Activated CD8-positive, alpha-beta memory T cell treated with anti-CD3 and anti-CD28 coated beads, Interleukin-2, amount 50 U/mL, for 4 hours (primary cell): ENCODE measurements at regions not wholly inside any gene's neighbourhood (a gene's known extent, or its start where the extent isn't known, plus 50 kb on each side); places are given as distances from the start of the nearest gene placed in this dataset.

Experiments
- DNase-seq: peaks from one replicate; pipeline ENCODE4 v3.0.0-alpha.2; 2020

DNA sequence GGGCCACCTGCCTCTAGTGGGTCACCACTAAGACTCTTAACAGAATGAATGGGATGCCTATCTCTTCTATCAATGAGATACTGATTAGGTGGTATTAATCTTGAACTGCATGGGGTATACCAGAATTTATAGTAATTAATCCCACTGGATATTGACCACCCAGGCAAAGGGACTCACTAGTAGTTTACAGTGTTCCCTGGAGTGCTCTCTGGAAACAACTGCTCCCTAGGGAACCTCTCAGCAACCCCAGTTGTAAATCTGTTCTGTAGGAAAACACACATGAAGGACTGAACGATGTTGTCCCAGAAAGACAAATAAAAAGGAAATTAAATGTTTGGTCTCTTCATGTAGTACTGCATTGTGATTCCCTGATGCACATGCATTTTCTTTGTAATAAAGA is 430.5 kb downstream of the HLX start:
- DNase-seq = no peak

DNA sequence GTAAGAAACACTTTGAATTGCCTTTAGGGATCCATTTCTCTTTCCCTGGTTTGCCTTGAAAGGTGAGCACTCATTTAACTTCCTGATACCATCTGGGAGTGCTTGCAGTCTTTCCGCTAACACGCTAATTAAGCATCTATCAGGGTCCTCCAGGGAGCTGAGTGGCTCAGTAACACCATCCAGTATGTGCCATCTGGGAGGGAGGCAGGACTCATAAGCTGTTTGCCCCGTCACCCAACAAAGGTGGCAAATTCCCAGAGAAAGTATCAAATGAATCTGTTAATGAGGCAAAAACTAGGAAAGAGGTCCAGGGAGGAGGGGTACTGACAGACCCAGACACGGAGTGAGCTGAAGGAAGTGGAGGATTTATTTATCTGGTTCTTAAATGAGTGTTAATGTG is 430.9 kb downstream of the HLX start:
- DNase-seq = no peak

DNA sequence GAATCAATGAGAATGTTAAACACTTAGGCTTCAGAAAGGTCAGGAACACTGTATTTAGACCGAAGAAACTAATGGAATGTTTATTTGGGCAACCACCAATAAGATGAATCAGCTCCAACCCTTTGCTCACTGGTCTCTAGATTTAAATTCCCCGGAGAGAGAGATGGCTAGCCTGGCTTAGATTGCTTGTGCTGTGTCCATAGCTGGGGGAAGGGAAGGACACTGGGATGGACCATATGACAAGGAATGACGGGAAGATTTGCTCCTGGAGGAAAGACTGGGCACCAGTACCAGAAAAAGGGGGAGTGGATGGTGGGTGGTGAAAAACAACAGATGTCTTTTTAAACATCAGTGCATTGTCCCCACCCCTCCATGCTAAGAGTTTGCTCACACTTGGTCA is 426.6 kb downstream of the DUSP10 start:
- DNase-seq = no peak

DNA sequence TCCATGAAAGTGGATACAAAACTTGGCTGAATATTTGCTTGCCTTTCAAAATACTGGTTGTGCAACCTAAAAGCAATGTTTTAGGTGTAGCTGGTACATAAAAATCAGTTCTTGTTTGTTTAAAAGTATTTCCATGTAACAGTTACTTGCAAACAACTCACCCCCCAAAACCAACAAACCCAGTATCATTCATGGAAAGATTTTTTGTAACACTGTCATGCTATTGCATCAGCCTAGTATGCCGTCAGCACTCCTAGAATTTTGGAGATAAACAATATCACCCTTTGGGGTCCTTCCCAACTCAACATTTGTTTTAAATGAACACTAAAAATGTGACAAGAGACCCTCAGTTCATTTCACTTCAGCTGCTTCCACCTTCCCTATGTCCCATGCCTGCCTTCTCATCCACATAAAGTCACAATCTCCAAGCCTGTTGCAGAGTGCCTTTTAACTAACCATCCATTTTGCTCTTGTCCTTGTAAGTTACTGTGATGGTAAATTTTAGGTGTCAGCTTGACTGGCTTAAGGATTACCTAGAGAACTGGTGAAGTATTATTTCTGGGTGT is 425.3 kb downstream of the DUSP10 start:
- DNase-seq = no peak

DNA sequence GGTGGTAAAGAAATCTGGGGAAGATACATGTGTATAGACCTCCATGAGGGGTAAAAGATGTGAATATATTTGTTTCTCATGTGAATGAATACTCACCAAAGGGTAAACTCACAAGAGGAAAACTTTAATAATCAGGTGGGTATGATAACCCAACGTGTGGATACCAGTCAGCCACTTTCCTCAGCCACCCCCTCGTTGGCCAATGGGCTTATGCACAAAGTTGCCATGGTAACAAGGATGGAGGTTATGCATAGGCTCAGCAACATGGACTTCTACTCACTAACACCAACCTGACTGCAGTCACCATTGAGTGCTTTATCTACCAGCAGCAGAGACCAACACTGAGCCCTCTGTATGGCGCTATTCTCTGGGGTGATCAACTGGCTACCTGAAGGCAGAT is 424.4 kb downstream of the DUSP10 start:
- no peak for DNase-seq

DNA sequence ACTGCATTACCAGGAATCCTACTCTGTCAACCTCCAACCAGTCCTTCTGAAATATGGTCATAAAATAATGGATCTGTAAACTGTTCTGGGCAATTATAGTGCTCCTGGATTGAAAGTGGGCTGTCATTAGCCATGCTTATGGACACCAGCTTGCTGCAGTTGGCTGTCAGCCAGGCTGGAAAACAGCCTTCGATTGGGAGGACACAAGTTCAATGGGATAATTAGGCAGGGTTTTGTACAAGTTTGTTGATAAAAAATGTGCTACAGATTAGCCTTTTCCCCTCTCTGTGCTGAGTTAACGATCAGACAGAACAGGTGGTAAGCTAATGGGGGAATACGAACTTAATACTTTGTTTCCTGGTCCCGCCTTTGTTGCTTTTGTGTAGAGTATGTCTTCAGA is 413.9 kb downstream of the DUSP10 start:
- no peak for DNase-seq

- DNase-seq = no peak
These were observed 413.5 kb downstream of the DUSP10 start for GRCh38 chr1:221328371-221328770.

DNA sequence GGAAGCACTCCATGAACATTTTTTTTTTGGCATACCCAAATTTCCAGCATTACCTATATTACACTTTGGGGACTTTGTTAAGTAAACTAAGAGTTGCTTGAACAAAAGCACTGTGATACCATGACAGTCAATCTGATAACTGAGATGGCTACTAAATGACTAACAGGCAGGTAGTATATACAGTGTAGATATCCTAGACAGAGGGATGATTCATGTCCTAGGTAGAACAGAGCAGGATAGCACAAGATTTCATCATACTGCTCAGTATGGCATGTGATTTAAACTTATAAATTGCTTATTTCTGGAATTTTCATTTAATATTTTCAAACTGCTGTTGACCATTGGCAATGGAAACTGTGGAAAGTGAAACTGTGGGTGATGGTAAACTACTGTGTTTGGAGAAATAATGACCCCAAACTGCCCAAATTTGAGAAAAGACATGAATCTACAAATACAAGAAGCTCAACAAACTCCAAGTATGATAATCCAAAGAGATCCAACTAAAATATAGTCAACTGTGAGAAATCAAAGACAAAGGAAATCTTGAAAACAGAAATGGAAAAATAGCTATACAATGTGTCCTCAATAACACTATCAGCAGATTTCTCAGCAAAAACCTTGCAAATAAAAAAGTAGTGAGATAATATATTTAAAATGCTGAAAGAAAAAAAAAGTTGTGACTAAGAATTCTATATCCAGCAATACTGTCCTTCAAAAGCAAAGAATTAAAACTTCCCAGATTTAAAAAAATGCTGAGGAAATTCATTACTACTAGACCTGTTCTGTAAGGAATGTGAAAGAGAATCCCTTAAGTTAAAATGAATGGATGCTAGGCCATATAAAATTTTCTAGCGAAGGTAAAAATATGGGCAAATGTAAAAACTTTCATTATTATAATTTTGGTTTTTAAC is 410.4 kb downstream of the DUSP10 start:
- no peak for DNase-seq

DNA sequence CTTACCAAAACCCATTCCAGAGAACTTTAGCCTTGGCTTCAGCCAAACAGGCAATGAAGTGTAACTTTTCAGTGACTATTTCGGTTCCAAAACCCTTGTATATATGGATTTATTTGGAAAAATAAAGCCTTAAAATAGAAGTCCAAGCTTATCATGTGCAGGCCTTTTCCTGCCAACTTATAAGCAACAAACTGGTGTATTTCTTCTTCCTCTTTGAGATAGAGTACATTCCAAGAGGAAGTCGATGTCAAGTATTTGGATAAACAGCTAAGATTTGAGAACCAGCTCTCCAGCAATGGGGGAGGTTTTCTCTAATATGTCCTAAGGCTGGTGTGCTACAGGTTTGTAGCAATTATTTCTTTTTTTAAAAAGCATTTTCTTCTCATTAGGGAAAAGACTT is 407.8 kb downstream of the DUSP10 start:
- no peak for DNase-seq

GRCh38 chr1:221335161-221336101 is 406.5 kb downstream of the DUSP10 start:
- no peak for DNase-seq

GRCh38 chr1:221336126-221336525 is 405.8 kb downstream of the DUSP10 start:
- no peak for DNase-seq

DNA sequence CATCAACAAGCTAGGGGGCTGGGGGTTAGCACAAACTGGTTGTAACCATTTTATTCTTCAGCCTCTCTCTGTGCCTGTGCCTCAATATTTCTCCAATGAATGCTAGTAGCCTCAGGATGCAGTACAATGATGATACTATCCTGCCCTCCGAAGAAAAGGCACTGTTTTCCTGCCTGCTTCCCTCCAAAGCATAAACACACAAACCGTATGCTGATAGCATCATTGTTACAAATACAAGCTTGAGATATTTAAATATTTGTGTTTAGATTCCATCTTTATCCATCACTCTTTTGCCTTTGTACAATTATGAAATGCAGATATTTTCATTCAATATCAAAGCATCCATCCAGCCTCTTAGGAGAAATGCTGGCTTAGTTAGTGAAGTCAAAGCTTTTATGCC is 404.8 kb downstream of the DUSP10 start:
- DNase-seq = no peak

DNA sequence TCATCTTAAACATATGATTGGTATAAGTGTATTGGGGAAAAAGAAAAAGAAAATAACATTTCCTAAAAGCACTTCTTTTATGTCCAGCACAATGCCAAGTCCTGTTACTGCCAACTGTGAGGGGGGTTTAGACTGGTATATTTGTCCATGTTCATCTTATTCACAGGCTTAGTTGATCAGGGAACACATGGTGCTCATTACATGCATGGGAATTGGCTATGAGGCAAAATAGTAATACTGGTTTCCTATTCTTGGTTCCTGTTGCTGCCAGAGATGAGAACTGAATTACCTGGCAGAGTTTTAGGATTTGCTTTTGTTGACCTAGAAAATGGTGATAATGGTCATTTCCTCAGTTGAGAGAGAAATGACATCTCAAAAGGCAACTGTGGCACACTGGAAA is 398.8 kb downstream of the DUSP10 start:
- DNase-seq = no peak

- no peak for DNase-seq
These were observed 398.3 kb downstream of the DUSP10 start for GRCh38 chr1:221343607-221344006.

DNA sequence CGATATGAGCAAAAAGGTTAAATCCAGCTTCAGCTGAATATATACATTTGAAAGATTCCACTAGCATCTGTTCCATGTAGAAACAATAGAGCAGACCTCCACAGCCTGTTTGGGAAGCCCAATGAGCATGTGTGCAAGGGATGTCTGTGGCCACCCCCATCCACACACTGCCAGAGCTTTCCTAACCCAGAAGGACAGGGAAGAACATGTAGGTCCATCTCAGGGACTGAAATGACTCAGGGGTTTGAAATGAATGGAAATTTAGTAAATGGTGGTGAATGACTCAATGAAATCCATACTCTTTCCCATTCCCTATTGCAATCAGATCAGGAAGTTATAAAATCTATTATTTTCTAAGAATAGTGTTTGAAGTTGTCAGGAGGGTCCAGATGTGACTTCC is 397.2 kb downstream of the DUSP10 start:
- no peak for DNase-seq

GRCh38 chr1:221347706-221348105 is 394.2 kb downstream of the DUSP10 start:
- no peak for DNase-seq

- no peak for DNase-seq
These were observed 391.8 kb downstream of the DUSP10 start for GRCh38 chr1:221350091-221350490.

DNA sequence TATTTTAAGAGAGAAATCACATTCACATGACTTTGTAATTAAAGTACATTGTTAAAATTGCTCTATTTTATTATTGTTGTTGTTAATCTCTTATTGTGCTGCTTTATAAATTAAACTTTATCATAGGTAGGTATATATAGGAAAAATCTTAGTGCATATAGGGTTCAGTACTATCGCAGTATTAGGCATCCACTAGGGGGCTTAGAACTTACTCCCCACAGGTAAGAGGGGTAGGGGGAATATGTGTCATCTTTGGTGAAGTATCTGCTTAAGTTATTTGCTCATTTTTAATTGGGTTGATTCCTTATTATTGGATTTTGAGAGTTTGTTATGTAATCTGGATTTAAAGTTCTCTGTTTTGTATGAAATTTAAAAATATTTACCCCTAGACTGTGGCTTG is 385.2 kb downstream of the DUSP10 start:
- DNase-seq = no peak

- no peak for DNase-seq
These were observed 378.9 kb downstream of the DUSP10 start for GRCh38 chr1:221363039-221363438.

- DNase-seq = no peak
These were observed 375.3 kb downstream of the DUSP10 start for GRCh38 chr1:221366495-221367110.

DNA sequence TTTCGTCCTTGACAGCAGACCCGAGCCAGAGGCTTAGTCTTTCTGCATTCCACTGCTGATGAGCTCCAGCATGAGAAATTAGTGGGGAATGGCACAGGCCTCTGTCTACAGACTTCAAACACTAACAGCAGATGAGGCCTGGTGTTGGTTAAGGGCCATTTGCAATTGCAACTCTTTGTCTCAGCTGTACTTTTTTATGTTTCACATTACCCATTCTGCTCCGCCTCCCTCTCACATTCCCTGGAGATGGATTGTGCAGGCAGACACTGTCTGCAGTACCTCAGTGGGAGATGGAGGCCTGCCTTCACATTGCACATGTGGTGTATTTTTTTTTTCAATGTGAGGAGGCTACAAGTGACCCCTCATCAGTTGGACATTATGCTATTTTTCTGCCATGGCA is 370.2 kb downstream of the DUSP10 start:
- no peak for DNase-seq

DNA sequence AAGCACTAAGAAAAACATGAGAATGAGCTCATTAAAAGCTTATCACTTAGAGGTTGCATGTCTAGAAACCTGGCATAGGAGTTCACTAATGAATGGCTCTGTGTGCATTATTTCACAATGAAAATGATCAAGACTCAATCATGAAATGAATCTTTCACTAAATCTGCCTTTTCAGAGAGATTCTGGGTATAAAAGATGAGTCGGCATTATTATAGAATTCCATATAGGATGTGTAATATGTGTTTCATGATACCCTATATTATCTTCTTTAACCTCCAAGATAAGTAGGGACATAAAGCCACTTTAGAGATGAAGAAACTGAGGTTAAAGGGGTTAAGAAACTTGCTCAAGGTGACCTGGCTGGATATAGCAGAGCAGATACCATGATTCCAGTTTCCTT is 368.1 kb downstream of the DUSP10 start:
- DNase-seq = no peak

DNA sequence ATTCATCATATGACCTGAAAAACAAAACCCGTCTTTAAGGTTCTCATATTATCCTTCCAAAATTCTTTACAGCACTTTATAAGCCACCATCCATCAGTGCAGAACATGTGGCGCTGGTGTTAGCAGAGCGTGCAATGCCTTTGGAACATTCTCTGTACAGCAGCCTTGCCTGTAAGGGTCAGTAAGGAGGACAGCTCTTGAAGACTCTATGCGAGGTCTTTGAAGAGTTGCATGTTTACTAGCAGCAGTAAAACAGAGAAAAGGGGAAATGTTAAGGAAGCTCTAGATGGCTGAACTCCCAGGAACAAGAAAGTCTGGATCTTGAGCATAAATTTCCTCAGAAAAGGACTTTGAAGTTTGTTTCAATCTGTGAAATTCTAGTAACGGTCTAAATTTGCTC is 365.6 kb downstream of the DUSP10 start:
- DNase-seq = no peak
